Endodermal cell (in vitro differentiated cells): ENCODE measurements at regions not wholly inside any gene's neighbourhood (a gene's known extent, or its start where the extent isn't known, plus 50 kb on each side); places are given as distances from the start of the nearest gene placed in this dataset.

Experiments used
- DNase-seq: peaks from one replicate; pipeline ENCODE4 v3.0.0-alpha.2; 2017
- H3K27ac ChIP-seq: 2 replicates; pipeline ENCODE4 v1.5.1; 2013; ENCODE audit warnings: mild to moderate bottlenecking, low read depth, low read length, moderate library complexity
- H3K27me3 ChIP-seq: 2 replicates; pipeline ENCODE4 v1.6.1; 2013; ENCODE audit warnings: mild to moderate bottlenecking, low read length, moderate library complexity; ENCODE audit not compliant: insufficient read depth, control insufficient read depth, poor library complexity, severe bottlenecking
- H3K36me3 ChIP-seq: 2 replicates; pipeline ENCODE4 v1.7.0; 2013; ENCODE audit warnings: mild to moderate bottlenecking, low read length, moderate library complexity; ENCODE audit not compliant: control insufficient read depth, insufficient read depth
- H3K4me1 ChIP-seq: one replicate; pipeline ENCODE4 v1.7.0; 2013; ENCODE audit warnings: low read length; ENCODE audit not compliant: control insufficient read depth, insufficient read depth
- H3K4me3 ChIP-seq: 2 replicates; pipeline ENCODE4 v1.5.1; 2013; ENCODE audit warnings: mild to moderate bottlenecking, low read length, moderate library complexity
- H3K9ac ChIP-seq: 2 replicates; pipeline ENCODE4 v1.6.1; 2013; ENCODE audit warnings: mild to moderate bottlenecking, low read length, moderate library complexity; ENCODE audit not compliant: poor library complexity, severe bottlenecking; ENCODE audit errors: extremely low read depth
- H3K9me3 ChIP-seq: 2 replicates; pipeline ENCODE4 v1.6.1; 2013; ENCODE audit warnings: mild to moderate bottlenecking, low read length, moderate library complexity; ENCODE audit not compliant: control insufficient read depth
- H3K27ac Mint-ChIP-seq: 2 replicates; pipeline ENCODE4 v1.8.0; 2020; ENCODE audit warnings: mixed read lengths
- H3K27me3 Mint-ChIP-seq: 2 replicates; pipeline ENCODE4 v1.8.0; 2021; ENCODE audit warnings: mild to moderate bottlenecking, mixed read lengths; ENCODE audit not compliant: insufficient read depth
- H3K36me3 Mint-ChIP-seq: 2 replicates; pipeline ENCODE4 v1.8.0; 2020; ENCODE audit warnings: low read depth, mixed read lengths
- H3K4me1 Mint-ChIP-seq: 2 replicates; pipeline ENCODE4 v1.8.0; 2020; ENCODE audit warnings: mixed read lengths
- H3K4me3 Mint-ChIP-seq: 2 replicates; pipeline ENCODE4 v1.8.0; 2020; ENCODE audit warnings: mild to moderate bottlenecking, moderate library complexity, mixed read lengths
- H3K9me3 Mint-ChIP-seq: 2 replicates; pipeline ENCODE4 v1.8.0; 2020; ENCODE audit warnings: mild to moderate bottlenecking, mixed read lengths
- WGBS, 2 experiments: methylation state at CpG; one replicate each; pipeline versions ENCODE4 v1.1.5 to v1.1.7; 2013; ENCODE audit warnings: missing lambda C conversion rate in 2 of 2, mixed read lengths in 1 of 2; ENCODE audit not compliant: insufficient coverage in 1 of 2, insufficient read length in 1 of 2; 5-methylcytosine and 5-hydroxymethylcytosine counted together
- TF ChIP-seq, protein P1 (sequence below): fragments of 200-600 bp; sonication (generic); conservative IDR thresholded peaks from 2 replicates; pipeline ENCODE4 v1.5.0; 2021; ENCODE audit warnings: antibody characterized with exemption, mild to moderate bottlenecking

DNA sequence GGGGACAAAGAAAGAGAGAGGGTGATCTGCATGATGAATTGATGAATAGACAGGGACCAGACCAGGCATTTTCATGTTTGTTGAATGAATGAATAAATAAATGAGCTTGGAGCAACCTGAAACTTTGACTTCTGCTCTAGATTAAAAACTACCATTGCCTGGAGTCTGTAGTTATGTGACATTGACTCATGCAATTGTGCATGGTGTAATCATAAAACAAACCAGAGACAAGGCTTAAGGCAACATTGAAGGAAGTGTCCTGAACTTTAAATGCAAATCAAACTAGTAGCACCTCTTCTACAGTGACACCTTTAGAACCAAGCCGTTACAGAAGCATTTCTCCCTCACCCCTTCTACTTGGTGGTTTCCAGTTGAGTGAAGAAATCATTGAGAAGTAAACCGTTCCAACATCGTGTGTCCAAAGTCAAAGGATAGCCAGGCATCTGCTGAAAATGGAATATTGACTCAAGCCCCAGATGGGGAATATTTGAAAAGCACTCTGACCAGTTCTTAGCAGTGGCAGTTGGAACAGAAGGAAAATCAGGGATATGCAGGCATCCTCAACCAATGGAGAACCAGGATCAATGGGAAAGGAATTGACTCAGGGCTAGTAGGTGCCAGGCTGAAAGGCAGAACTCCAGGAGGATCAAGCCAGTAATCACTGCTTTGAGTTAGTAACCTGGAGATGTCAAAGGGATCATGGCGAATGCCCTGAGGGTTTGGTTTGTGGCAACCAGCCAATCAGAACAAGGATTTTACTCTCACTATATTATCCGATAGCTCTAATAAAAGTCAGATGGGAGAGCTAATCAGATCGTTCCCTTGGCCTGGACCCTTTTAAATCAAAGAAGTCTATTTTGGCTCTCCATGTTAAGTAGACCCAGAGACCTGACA is 171.2 kb upstream of the TSHZ2 start:
- TF ChIP-seq, protein P1, sequence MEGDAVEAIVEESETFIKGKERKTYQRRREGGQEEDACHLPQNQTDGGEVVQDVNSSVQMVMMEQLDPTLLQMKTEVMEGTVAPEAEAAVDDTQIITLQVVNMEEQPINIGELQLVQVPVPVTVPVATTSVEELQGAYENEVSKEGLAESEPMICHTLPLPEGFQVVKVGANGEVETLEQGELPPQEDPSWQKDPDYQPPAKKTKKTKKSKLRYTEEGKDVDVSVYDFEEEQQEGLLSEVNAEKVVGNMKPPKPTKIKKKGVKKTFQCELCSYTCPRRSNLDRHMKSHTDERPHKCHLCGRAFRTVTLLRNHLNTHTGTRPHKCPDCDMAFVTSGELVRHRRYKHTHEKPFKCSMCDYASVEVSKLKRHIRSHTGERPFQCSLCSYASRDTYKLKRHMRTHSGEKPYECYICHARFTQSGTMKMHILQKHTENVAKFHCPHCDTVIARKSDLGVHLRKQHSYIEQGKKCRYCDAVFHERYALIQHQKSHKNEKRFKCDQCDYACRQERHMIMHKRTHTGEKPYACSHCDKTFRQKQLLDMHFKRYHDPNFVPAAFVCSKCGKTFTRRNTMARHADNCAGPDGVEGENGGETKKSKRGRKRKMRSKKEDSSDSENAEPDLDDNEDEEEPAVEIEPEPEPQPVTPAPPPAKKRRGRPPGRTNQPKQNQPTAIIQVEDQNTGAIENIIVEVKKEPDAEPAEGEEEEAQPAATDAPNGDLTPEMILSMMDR = no peak
- H3K36me3 Mint-ChIP-seq = no peaks in the 10 kb centered on the region
- H3K4me3 Mint-ChIP-seq = no peak overlapping the region
- H3K27ac Mint-ChIP-seq = no peak overlapping the region
- no peaks in the 10 kb centered on the region for H3K9me3 ChIP-seq
- no peak overlapping the region for H3K27ac ChIP-seq
- peaks cover 35% of the 10 kb centered on the region for H3K4me1 Mint-ChIP-seq
- H3K4me3 ChIP-seq = no peak overlapping the region
- no peaks in the 10 kb centered on the region for H3K36me3 ChIP-seq
- H3K4me1 ChIP-seq = peaks cover 13% of the 10 kb centered on the region
- H3K9me3 Mint-ChIP-seq = no peaks in the 10 kb centered on the region
- DNase-seq = no peak
- 90 to 92% methylated on average over 2 to 6 of the region's 6 CpGs for WGBS, 2 experiments
- no peak overlapping the region for H3K9ac ChIP-seq
- peaks cover 37% of the 10 kb centered on the region for H3K27me3 Mint-ChIP-seq
- peaks cover 15% of the 10 kb centered on the region for H3K27me3 ChIP-seq

DNA sequence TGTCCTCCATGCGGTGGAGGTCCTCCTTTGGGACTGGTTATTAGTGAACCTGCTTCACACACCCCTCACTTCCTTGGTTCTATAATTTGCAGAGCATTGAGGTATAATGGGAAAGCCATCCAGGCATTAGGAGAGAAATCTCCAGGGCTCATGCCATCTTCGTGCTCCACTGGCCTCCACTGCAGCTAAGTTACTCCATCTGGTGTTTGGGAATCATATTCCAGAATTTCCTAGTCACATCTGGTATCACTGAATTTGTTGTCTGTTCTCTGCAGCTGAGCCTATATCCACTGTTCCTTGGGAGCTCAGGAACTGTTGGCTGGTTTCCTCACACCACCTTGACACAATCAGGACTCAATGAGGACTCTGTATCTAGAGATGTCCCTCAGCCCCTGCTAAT is 173.0 kb upstream of the TSHZ2 start:
- H3K9ac ChIP-seq = no peak overlapping the region
- no peak for DNase-seq
- WGBS, 2 experiments = 99 to 100% methylated on average over 1 to 2 of the region's 2 CpGs
- H3K4me3 Mint-ChIP-seq = no peak overlapping the region
- peaks cover 15% of the 10 kb centered on the region for H3K27me3 ChIP-seq
- no peak overlapping the region for H3K4me3 ChIP-seq
- H3K36me3 ChIP-seq = no peaks in the 10 kb centered on the region
- H3K27ac Mint-ChIP-seq = no peak overlapping the region
- TF ChIP-seq, protein P1 = no peak
- H3K36me3 Mint-ChIP-seq = no peaks in the 10 kb centered on the region
- H3K9me3 Mint-ChIP-seq = no peaks in the 10 kb centered on the region
- peaks cover 10% of the 10 kb centered on the region for H3K4me1 ChIP-seq
- no peaks in the 10 kb centered on the region for H3K9me3 ChIP-seq
- peaks cover 39% of the 10 kb centered on the region for H3K27me3 Mint-ChIP-seq
- H3K27ac ChIP-seq = no peak overlapping the region
- H3K4me1 Mint-ChIP-seq = peaks cover 23% of the 10 kb centered on the region

DNA sequence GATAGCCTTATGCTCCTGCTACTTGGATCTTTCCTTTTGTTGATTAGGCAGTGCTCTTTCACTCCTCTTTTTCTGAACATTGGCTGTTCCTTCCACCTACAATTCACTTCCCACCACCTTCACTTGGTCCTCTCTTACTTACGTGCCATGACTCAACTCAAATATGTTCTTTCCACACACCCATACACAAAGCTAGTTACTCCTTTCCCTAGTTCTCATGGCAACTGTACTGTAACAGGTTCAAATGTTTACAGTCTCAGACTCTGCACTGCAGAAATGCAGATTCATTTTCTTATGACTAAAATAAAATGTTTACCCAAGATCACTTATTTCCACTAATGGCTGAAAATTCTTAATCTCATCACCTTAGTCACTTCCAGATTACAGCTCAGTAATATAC is 174.0 kb upstream of the TSHZ2 start:
- DNase-seq = no peak
- no peak overlapping the region for H3K4me3 Mint-ChIP-seq
- no peaks in the 10 kb centered on the region for H3K36me3 Mint-ChIP-seq
- peaks cover 23% of the 10 kb centered on the region for H3K4me1 Mint-ChIP-seq
- H3K27ac Mint-ChIP-seq = no peak overlapping the region
- Histone ChIP-seq H3K9me3 (no peaks in the 10 kb centered on the region), H3K27ac (no peak overlapping the region), H3K4me3 (no peak overlapping the region), H3K36me3 (no peaks in the 10 kb centered on the region), H3K4me1 (peaks cover 10% of the 10 kb centered on the region), H3K9ac (no peak overlapping the region), H3K27me3 (peaks cover 15% of the 10 kb centered on the region)
- peaks cover 39% of the 10 kb centered on the region for H3K27me3 Mint-ChIP-seq
- 89 to 100% methylated on average over 1 of the region's 1 CpG for WGBS, 2 experiments
- no peaks in the 10 kb centered on the region for H3K9me3 Mint-ChIP-seq
- TF ChIP-seq, protein P1 = no peak
